GM18861 (cell line): ENCODE measurements at regions not wholly inside any gene's neighbourhood (a gene's known extent, or its start where the extent isn't known, plus 50 kb on each side); places are given as distances from the start of the nearest gene placed in this dataset.

Experiments
- ATAC-seq: cut with Tn5 transposase; IDR thresholded peaks from one replicate; pipeline ENCODE4 v1.9.1; 2021; ENCODE audit not compliant: unreplicated experiment

DNA sequence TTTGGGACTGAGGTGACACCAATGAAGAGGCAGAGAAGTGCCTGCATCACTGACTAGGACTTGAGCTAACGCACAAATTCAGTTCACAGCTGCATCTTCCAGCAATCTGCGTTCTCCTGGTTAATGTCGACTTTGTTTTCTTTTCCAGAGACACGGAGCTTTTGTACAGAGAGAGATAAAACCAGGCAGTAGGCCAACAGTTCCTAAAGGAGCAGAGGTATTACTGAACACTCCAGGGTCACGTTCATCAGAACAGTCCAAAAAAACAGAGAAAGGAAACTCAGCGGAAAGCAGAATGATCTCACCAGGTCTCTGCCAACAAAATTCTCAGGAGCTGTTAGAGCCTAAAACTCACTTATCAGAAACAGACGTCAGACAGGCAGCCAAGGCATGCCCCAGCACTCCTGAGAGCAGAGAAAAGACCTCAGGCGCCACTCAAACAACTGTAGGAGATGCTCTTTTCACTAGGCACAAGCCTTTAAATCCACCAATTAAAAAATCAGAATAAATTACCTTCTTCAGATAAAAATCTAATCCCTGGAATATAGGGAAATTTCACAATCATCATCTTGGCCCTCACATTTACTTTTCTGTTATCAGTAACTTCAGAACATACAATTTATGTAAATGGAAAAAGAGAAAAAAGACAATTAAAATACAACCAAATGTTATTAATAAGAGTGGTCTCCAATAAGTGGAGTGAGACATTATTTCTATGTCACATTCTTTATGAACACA is 95.9 kb upstream of the SPTBN1 start:
- no peak for ATAC-seq

DNA sequence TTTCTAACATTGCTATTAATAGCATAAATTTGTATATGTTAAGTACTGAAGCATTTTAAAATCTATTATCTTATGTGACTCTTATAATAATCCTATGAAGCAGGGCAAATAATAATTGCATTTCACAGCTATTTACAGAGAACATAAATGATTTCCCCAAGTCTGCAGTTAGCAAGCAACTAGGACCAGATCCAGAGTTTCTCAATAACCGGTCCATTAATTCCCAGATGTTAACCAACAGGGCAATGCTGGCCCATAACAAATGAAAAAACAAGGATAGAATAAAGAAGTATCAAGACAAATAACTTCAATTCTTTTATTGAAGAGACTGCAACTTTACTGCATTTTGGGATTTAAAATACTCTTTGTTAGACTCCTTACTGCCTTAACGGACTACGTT is 91.7 kb upstream of the SPTBN1 start:
- ATAC-seq, result no peak

DNA sequence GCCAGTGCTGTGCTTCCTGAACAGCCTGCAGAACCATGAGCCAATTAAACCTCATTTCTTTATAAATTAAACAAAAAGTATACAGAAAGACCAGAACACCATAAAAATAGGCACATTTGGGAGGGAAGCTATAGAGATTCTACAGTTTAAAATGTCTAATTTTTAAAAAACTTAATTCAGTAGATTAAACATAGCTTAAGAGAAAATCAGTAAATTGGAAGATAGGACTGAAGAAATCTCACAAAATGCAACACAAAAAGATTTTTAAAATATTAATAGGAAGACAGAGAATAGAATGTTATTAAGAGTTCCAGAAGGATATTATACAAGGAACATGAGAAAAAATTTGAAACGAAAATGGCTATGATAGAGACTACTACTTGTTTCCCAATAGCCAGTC is 90.5 kb upstream of the SPTBN1 start:
- no peak for ATAC-seq

- ATAC-seq, result no peak
Observed at GRCh38 chr2:54366487-54367280, 89.4 kb upstream of the SPTBN1 start.

DNA sequence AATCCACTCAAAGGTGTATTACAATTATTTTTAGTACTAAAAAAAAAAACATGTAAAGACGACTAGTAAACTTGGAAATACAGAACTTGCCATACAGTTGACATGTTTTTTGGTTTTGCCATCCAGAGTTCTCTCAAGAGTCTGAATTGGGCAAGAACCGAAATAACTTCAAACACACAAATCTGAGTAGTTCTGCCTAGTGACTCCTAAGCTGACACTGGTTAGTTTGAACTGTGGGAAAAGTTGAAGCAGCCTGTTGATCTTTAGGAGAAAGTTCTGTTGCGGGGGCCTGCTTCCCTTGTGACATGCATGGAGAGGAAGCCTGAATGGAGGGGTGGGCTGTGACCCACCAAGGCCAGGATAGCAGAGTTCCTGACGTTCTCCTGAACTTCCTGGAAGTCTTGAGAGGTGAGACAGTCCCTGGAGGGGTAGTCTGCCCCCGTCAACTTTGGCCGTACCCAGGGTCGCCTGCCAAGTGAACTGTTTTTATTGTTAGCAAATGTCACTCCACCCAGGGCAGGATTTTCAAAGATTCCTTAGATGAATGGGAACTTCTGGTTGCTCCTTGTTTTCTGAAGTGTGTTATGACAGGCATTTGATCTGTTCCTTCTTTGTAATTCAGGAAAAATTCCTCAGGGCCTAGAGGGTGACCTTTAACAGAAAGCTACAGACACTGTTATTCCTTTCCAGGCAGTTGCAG is 85.6 kb upstream of the SPTBN1 start:
- ATAC-seq, result no peak

GRCh38 chr2:54371460-54372065 is 84.6 kb upstream of the SPTBN1 start:
- ATAC-seq, result no peak

DNA sequence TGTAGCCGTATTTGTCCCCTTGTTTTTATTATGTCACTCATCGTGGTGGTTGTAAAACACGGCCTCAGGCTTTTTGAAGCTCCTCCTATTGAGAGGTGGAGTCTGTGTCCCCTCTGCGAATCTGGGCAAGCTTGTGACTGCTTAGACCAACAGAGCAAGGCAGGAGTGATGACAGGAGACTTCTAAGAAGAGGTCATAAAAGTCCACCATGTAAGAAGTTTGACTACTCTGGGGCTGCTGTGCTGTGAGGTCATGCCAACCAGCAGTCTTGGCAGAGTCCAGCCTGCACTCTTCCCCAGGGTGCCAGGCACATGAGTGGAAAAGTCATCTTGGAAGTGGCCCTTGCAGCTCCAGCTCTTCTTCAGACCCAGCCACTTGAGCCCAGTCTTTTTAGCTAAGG is 83.8 kb upstream of the SPTBN1 start:
- no peak for ATAC-seq

- ATAC-seq, result no peak
Observed at GRCh38 chr2:54373855-54374254, 82.3 kb upstream of the SPTBN1 start.

DNA sequence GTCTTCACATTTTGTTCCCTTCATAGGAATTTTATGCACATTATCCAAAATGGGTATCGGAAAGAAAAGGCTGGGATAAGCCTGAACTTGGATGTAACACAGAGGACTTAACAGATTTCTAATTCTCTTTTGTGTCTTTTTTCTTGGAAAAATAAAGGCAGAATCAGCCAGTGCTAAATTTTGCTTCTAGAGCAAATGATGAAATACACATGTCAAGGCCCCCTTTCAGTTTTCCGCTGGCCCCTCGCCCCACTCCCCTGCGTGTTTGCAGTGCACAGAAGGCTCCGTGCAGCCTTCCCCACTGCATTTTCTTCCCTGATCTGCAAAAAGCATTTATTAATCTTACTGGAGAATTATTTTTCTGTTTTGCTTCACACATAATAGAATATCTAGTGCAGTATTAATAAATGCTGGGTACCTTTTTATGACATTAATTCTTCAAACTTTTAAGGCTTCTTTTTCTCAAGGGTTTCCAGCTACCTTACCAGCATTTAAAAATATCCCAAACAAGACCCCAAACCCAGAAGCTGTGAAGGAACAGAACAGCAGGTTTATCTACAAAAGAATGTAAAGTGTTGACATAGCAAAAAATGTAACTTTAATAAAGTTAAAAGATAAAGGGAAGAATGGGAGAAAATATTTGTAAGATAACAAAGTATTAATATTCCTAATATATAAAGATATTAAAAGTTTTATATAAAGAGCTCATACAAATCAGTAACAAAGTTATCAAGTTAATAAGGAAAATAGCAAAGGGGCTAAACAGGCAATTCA is 81.3 kb upstream of the SPTBN1 start:
- ATAC-seq, result no peak

GRCh38 chr2:54377451-54377850 is 78.7 kb upstream of the SPTBN1 start:
- no peak for ATAC-seq

DNA sequence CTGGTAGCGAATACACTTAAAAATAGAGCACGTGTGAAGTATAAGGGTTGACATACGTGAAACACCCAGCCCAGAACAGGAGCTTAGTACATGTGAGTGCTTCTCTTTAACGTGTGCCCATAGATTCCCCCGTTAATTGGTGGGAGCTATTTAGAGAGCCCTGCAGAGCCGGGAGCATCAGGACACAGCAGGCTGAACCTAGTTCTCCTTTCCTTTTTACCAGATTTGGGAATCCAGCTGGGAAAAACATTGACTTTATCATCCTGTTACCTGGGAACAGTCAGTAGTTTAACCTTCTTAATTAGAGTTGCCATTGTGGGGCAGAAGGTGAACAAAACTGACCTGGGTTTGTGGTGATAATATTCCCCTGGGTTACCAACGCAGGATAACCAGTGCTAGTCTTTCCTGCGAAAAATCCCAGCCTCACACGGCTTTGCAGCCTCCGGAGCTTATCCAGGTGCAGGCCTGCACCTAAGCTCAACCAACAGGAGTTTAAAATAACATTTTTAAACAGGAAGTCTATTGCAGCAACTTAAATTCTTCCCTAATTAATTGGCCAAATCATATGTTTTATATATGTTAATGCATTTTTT is 78.1 kb upstream of the SPTBN1 start:
- no peak for ATAC-seq

GRCh38 chr2:54380670-54381069 is 75.5 kb upstream of the SPTBN1 start:
- ATAC-seq, result no peak

DNA sequence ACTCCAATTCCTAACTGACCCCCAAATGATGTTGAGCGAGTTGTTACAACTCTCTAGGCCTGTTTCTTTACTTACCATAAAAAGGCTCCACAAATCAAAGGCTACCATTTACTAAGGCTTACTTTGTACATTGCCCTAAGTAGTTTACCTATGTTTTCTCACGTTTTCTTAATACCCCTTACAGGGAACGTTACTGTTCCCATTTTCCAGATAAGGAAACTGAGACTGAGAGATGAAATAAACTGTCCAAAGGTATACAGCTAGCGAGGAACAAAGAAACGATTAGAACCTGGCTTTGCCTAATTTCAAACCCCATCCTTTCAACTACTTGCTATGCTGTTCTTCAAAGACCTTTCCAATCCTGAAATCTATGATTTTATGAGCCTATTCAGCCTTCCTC is 74.8 kb upstream of the SPTBN1 start:
- ATAC-seq, result no peak

DNA sequence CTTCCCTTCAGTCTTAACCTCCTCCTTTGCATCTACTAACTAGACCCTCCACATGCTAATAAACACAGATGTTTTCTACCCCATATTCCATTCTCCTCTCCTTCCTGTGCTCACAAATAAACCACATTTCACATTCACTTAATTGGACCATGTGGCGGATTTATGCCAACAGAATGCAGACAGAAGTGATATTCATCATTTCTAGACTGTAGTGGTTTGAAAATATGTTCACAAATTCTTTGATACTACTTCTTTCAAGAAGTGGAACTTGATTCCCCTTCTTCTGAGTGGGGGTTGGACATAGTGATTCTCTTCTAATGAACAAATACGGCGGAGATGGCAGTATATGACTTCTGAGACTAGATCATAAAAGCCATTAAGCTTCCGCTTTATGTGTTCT is 73.5 kb upstream of the SPTBN1 start:
- no peak for ATAC-seq

GRCh38 chr2:54384301-54385203 is 71.6 kb upstream of the SPTBN1 start:
- no peak for ATAC-seq

DNA sequence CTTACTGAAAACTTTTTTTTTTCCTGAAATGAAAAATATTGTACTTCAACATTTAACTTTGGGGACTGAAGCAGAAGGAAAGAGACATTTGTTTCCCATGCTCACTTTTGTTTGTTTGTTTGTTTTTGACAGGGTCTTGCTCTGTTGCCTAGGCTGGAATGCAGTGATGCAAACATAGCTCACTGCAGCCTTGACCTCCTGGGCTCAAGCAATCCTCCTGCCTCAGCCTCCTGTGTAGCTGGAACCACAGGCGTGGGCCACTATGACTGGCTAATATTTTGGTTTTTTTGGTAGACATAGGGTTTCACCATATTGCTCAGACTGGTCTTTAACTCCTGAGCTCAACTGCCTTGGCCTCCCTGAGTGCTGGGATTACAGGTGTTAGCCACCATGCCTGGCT is 70.9 kb upstream of the SPTBN1 start:
- no peak for ATAC-seq

DNA sequence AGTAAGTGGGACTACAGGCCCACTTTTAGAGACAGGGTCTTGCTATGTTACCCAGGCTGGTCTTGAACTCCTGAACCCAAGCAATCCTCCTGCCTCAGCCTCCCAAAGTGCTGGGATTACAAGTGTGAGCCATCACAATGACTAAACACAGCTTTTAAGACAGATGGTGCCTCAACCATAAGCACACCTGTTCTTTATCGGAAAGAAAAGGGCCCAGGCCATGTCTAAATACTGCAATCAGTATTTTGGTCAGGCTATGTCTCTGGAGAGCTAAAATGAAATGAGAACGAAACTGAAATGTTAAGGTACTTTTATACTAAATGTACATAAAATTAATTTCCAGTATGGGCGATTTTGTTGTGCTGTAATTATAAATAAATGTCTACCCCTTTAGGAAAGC is 69.5 kb upstream of the SPTBN1 start:
- ATAC-seq, result no peak

DNA sequence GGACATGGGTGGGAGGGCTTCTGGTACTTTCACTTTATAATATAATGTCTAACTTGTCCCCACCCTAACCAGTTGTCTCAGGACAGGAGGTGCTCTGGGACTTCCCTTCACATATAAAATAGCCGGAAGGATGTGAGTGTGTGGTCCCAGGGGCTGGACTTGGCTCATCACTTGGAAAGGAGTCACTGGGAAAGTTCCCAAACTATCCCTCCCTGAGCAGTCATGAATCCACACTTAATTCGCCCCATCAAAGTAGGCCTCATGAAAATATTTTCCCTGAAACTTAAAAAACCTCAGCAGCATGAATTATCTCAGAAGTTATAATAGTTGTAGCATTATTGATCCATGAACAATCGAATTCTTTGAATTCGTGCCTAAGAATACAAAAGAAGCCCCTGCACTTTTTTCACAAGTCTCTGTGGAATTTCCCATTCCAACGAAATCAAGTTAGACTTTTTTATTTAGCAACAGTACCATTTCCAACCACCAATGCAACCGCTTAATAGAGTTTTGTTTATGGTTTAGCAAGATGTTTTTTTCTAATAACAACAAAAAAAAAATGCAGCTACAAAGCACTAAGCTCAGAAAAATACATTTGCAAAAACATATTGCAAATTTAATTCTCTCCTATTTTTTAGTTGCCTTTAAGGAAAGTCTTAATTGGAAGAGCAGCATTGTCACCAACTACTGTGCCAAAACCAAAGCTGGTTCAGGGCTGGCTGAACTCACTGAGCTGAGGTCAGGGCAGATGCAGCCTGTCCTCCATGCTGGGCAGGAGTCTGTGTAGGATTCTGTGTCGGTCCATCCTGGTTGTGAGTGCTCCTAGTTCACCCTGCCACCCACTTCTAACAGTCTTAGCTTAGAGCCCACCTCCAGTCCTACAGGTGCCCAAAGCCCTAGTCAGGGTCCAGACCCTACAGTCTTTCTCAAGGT is 68.8 kb upstream of the SPTBN1 start:
- no peak for ATAC-seq
